ENCODE measurements at regions not wholly inside any gene's neighbourhood (a gene's known extent, or its start where the extent isn't known, plus 50 kb on each side); places are given as distances from the start of the nearest gene placed in this dataset.

DNA sequence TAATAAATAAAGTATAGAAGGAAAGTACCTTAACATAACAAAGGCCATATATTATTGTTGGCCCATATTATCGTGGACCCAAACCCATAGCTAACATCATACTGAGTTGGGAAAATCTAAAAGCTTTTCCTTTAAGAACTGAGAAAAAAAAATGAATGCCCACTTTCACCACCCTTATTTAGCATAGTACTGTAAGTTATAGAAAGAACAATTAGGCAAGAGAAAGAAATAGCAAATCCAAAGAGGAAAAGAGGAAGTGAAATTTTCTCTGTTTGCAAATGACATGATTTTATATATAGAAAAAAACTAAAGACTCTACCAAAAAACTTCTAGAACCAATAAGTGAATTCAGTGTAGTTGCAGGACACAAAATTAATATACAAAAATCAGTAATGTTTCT lies 1854.6 kb downstream of the PCDH7 start:
- no peak overlapping the region for H3K4me3 ChIP-seq (ENCODE audit: extremely low read depth in 1 of 4, insufficient read depth in 2 of 4, low read depth in 3 of 4, low read length in 4 of 4)
- no peak overlapping the region for H2AFZ ChIP-seq (ENCODE audit: low read length)
- no peaks in the 10 kb centered on the region for H3K79me1 ChIP-seq (ENCODE audit: low read depth, low read length)
- no peak overlapping the region for H2BK5ac ChIP-seq (ENCODE audit: low read depth, low read length)
- no peak overlapping the region for H3K9ac ChIP-seq (replicated peaks in 1 of 4; ENCODE audit: extremely low read depth in 1 of 4, low read depth in 3 of 4, low read length in 3 of 4)
- H3K4me1 ChIP-seq (replicated peaks in 1 of 4; ENCODE audit: control insufficient read depth in 3 of 4, insufficient read depth in 4 of 4, low read length in 3 of 4) = no peaks in the 10 kb centered on the region
- H2AK5ac ChIP-seq (ENCODE audit: low read depth, low read length) = no peak overlapping the region
- no peak overlapping the region for H4K91ac ChIP-seq (replicated peaks; ENCODE audit: insufficient read length, low read length)
- H3K9me3 ChIP-seq (ENCODE audit: insufficient read depth in 2 of 2, low read depth in 1 of 2, low read length in 1 of 2) = no peaks in the 10 kb centered on the region
- no peaks in the 10 kb centered on the region for H3K79me2 ChIP-seq (ENCODE audit: control insufficient read depth in 1 of 2, insufficient read depth in 2 of 2, low read length in 2 of 2)
- no peak overlapping the region for H2BK12ac ChIP-seq (ENCODE audit: low read depth, low read length)
- no peak overlapping the region for H3K14ac ChIP-seq (ENCODE audit: insufficient read length)
- H3K56ac ChIP-seq (replicated peaks; ENCODE audit: insufficient read length, low read depth, low read length) = no peak overlapping the region
- no peak overlapping the region for H2BK20ac ChIP-seq (ENCODE audit: low read length)
- no peak overlapping the region for H3K4me2 ChIP-seq (ENCODE audit: insufficient read depth in 1 of 2, low read depth in 2 of 2, low read length in 2 of 2)
- ChIA-PET CTCF (ENCODE audit: partially characterized antibody) (interaction anchor here (0.6 kb wide), 1 partner anchor 45 kb away, joined by 3 read pairs; no protein-coding TSS in a partner anchor), POLR2A (ENCODE audit: partially characterized antibody) (no interaction called here)
- H3K27me3 ChIP-seq (replicated peaks in 1 of 4; ENCODE audit: control insufficient read depth in 3 of 4, extremely low read depth in 1 of 4, insufficient read depth in 3 of 4, low read length in 3 of 4) = no peaks in the 10 kb centered on the region
- no peaks in the 10 kb centered on the region for H4K20me1 ChIP-seq (replicated peaks in 1 of 2; ENCODE audit: control insufficient read depth in 1 of 2, insufficient read depth in 2 of 2, low read length in 2 of 2)
- no peak overlapping the region for H4K8ac ChIP-seq (ENCODE audit: extremely low read depth, insufficient read depth, low read length)
- H3K23me2 ChIP-seq (ENCODE audit: low read depth, low read length) = no peaks in the 10 kb centered on the region
- 83% methylated on average over 1 of the region's 1 CpG; no CpG with 5 or more reads in 1 of the 2 experiments for WGBS, 2 experiments (ENCODE audit: extremely low coverage in 1 of 2, insufficient coverage in 1 of 2, insufficient read length in 1 of 2, insufficient replicate concordance in 2 of 2, low coverage in 1 of 2, low lambda C conversion rate in 2 of 2, missing lambda C conversion rate in 1 of 2)
- no peak overlapping the region for H3K4ac ChIP-seq (replicated peaks; ENCODE audit: insufficient read length, low read depth, low read length)
- no peak overlapping the region for H4K5ac ChIP-seq (ENCODE audit: insufficient read length, low read depth, low read length)
- H3K36me3 ChIP-seq (ENCODE audit: control insufficient read depth in 2 of 4, insufficient read depth in 4 of 4, low read length in 3 of 4) = no peaks in the 10 kb centered on the region
- no peak overlapping the region for H3K27ac ChIP-seq (ENCODE audit: low read depth, low read length)
- no peak for DNase-seq (ENCODE audit: low read depth in 1 of 2, low spot score in 2 of 2)
- H3K23ac ChIP-seq (ENCODE audit: insufficient read length) = no peak overlapping the region
- no peak for FAIRE-seq
- no peak overlapping the region for H3K18ac ChIP-seq (ENCODE audit: extremely low read depth, low read length)
- H2BK15ac ChIP-seq (ENCODE audit: low read length) = no peak overlapping the region
- H2BK120ac ChIP-seq (replicated peaks; ENCODE audit: low read depth, low read length) = no peak overlapping the region
- TF ChIP-seq CBX5 (IDR thresholded peaks at IDR 0.05; ENCODE audit: low read depth, low read length) (no peak), POLR2A (IDR thresholded peaks at IDR 0.05; ENCODE audit: control extremely low read depth in 1 of 2, low read depth in 2 of 2, low read length in 2 of 2) (no peak), ASH2L (IDR thresholded peaks at IDR 0.05; ENCODE audit: low read length) (no peak), SIRT6 (IDR thresholded peaks at IDR 0.05; ENCODE audit: low read length) (no peak), EP300 (IDR thresholded peaks at IDR 0.05; ENCODE audit: borderline replicate concordance in 1 of 2, low read depth in 2 of 2, low read length in 2 of 2) (no peak), SP2 (IDR thresholded peaks at IDR 0.05; ENCODE audit: low read length) (no peak), CEBPB (IDR thresholded peaks at IDR 0.05; ENCODE audit: low read depth, low read length) (no peak), CREB1 (IDR thresholded peaks at IDR 0.05) (no peak), TEAD4 (IDR thresholded peaks at IDR 0.05; ENCODE audit: low read depth, low read length) (no peak), KDM5A (IDR thresholded peaks at IDR 0.05; ENCODE audit: low read length) (no peak), GABPA (IDR thresholded peaks at IDR 0.05; ENCODE audit: borderline replicate concordance, insufficient read depth, low read length) (no peak), TAF7 (optimal IDR thresholded peaks at IDR 0.05; ENCODE audit: borderline replicate concordance, low read depth, low read length) (no peak), RBBP5 (IDR thresholded peaks at IDR 0.05; ENCODE audit: borderline replicate concordance, low read depth, low read length) (no peak)
- TF ChIP-seq, protein P1, sequence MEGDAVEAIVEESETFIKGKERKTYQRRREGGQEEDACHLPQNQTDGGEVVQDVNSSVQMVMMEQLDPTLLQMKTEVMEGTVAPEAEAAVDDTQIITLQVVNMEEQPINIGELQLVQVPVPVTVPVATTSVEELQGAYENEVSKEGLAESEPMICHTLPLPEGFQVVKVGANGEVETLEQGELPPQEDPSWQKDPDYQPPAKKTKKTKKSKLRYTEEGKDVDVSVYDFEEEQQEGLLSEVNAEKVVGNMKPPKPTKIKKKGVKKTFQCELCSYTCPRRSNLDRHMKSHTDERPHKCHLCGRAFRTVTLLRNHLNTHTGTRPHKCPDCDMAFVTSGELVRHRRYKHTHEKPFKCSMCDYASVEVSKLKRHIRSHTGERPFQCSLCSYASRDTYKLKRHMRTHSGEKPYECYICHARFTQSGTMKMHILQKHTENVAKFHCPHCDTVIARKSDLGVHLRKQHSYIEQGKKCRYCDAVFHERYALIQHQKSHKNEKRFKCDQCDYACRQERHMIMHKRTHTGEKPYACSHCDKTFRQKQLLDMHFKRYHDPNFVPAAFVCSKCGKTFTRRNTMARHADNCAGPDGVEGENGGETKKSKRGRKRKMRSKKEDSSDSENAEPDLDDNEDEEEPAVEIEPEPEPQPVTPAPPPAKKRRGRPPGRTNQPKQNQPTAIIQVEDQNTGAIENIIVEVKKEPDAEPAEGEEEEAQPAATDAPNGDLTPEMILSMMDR (IDR thresholded peaks at IDR 0.05; ENCODE audit: control extremely low read depth in 1 of 3, insufficient read depth in 1 of 3, low read depth in 1 of 3, low read length in 3 of 3) = no peak
